HL-60/S4 treated with phorbol 12-myristate 13-acetate at 8.2 ng/mL for 4 days and 3 days (cell line): ENCODE measurements at regions not wholly inside any gene's neighbourhood (a gene's known extent, or its start where the extent isn't known, plus 50 kb on each side); places are given as distances from the start of the nearest gene placed in this dataset.
"Not testable (repeated sequence)": the region's sequence is repeated elsewhere in the genome, so short reads cannot be mapped to it uniquely, and the experiment has no call there.

Source experiments
- in situ Hi-C: fragments of 300-500 bp; cut with MboI; formaldehyde crosslinking; loops from 2 replicates; pipeline ENCODE4 v1.15.0; 2022; ENCODE audit warnings: low sequenced_read_pairs

- in situ Hi-C loops = no loop called here
Measured at GRCh38 chr14:106513302-106513701, 986.9 kb downstream of the TMEM121 start.

- in situ Hi-C loops = no loop called here
Measured at GRCh38 chr14:106518054-106518943, 991.9 kb downstream of the TMEM121 start.

- in situ Hi-C loops = not testable (repeated sequence)
Measured at GRCh38 chr14:106522118-106522517, 995.7 kb downstream of the TMEM121 start.

GRCh38 chr14:106522990-106523389, 996.6 kb downstream of the TMEM121 start:
- in situ Hi-C loops = no loop called here

GRCh38 chr14:106528717-106529116, 1002.3 kb downstream of the TMEM121 start:
- in situ Hi-C loops = no loop called here

GRCh38 chr14:106530031-106530422, 1003.6 kb downstream of the TMEM121 start:
- in situ Hi-C loops = no loop called here

- in situ Hi-C loops = no loop called here
Measured at GRCh38 chr14:106530423-106531107, 1004.2 kb downstream of the TMEM121 start.

GRCh38 chr14:106537597-106537996, 1011.2 kb downstream of the TMEM121 start:
- in situ Hi-C loops = not testable (repeated sequence)

GRCh38 chr14:106538201-106538600, 1011.8 kb downstream of the TMEM121 start:
- in situ Hi-C loops = no loop called here

GRCh38 chr14:106547735-106548434, 1021.5 kb downstream of the TMEM121 start:
- in situ Hi-C loops = no loop called here

- in situ Hi-C loops = no loop called here
Measured at GRCh38 chr14:106549064-106549463, 1022.7 kb downstream of the TMEM121 start.

GRCh38 chr14:106551265-106551664, 1024.9 kb downstream of the TMEM121 start:
- in situ Hi-C loops = no loop called here

- in situ Hi-C loops = not testable (repeated sequence)
Measured at GRCh38 chr14:106556211-106556610, 1029.8 kb downstream of the TMEM121 start.

GRCh38 chr14:106556665-106557289, 1030.4 kb downstream of the TMEM121 start:
- in situ Hi-C loops = no loop called here

- in situ Hi-C loops = no loop called here
Measured at GRCh38 chr14:106562451-106562850, 1036.1 kb downstream of the TMEM121 start.

GRCh38 chr14:106564058-106564643, 1037.8 kb downstream of the TMEM121 start:
- in situ Hi-C loops = no loop called here

GRCh38 chr14:106578481-106578880, 1052.1 kb downstream of the TMEM121 start:
- in situ Hi-C loops = no loop called here

GRCh38 chr14:106579084-106579483, 1052.7 kb downstream of the TMEM121 start:
- in situ Hi-C loops = no loop called here

GRCh38 chr14:106585692-106586091, 1059.3 kb downstream of the TMEM121 start:
- in situ Hi-C loops = no loop called here

GRCh38 chr14:106586098-106586704, 1059.8 kb downstream of the TMEM121 start:
- in situ Hi-C loops = no loop called here
